ENCODE measurements at regions not wholly inside any gene's neighbourhood (a gene's known extent, or its start where the extent isn't known, plus 50 kb on each side); places are given as distances from the start of the nearest gene placed in this dataset.
"Not testable (repeated sequence)": the region's sequence is repeated elsewhere in the genome, so short reads cannot be mapped to it uniquely, and the experiment has no call there.

- DNase-seq (ENCODE audit: low read depth) = no peak
Measured at GRCh38 chr17:77548967-77549366, 408.2 kb downstream of the SEC14L1 start.

DNA sequence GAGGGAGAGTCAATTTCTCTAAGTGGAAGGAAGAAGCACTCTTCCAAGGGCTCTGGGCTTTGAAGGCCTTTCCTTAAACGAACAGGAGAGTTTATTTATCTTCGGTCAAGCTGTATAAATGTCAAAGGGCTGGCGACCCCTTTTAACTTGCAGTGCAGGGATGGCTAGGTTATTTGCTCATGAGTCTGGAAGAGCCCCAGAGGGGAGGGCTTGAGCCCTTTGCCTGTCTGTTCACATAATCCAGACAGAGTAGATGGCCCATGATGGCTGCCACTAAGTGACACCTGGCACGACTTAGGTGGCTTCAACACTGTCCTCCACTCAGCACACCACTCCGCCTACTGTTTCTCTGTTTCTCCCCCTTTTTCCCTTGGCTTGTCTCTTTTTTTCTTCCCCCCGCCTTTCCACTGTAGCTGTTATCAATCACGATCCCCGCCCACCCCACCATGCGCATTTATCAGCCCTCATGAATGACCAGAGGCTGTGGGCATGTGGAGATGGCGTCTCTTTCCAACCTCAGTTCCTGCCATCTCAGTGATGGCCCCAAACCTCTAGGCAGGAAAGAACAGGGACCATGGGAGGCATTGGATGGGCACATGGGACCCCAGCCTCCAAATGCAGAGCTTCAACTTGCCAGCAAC lies 408.7 kb upstream of the TNRC6C start:
- no peak for DNase-seq (ENCODE audit: low read depth)

GRCh38 chr17:77553459-77554066 lies 404.9 kb upstream of the TNRC6C start:
- DNase-seq (ENCODE audit: low read depth) = no peak

- DNase-seq (ENCODE audit: low read depth) = no peak
Measured at GRCh38 chr17:77555121-77555591, 403.3 kb upstream of the TNRC6C start.

DNA sequence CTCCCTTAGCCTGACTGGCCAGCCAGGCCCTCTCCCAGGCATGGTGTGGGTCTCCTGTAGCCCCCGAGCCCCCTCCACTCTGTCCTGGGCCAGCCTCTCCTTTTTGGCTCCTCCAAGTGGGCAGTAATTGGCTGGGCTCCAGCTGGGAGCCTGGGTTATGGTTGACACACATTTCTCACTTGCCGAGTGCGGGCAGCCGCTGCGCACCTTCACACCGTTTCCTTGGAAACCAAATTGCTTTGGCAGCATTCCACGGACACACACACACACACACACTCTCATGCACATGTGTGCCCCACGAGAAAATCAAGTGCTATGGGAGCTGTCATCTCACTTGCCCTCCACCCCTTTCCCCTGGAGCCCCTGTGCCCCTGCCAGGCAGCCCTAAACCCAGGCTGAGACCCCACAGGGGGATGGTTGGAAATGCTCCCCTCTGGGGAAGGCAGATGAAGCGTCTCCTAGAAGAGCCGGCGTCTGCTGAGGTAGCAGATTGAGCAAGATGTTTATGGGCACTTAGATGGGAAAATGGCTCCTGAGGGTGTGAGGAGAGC lies 402.7 kb upstream of the TNRC6C start:
- no peak for DNase-seq (ENCODE audit: low read depth)

DNA sequence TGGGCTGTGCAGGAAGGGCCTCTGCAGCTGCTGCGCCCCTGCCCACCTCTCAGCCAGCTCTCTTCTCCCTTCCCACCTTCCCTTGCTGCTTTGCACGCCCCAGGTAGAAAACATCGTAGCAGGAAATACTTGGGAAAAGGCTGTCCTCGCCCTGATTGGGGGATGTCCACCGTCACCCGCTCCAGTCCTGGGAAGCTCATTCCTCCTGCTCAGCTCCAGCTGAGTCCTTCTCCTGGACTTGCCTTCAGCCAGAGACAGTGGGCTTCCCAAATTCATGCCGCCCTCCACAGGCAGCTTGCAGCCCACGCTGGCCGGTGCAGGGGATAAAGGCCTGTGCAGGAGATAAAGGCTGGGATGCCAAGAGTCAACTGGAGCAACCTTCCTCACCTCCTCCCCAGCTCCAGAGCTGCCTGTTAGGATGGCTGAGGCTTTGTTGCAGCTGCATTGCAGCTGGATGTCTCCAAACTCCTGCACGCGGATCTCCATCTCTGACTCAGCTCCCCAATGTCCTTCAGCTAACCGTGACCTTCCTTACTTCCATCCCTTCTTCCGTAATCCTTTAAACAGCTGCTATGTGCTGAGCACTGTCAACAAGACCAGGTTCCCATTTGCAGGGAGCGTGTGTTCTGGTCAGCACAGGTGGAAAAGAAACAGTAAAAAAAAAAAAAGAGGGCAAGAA lies 402.0 kb upstream of the TNRC6C start:
- no peak for DNase-seq (ENCODE audit: low read depth)

- no peak for DNase-seq (ENCODE audit: low read depth)
Measured at GRCh38 chr17:77558846-77559626, 399.5 kb upstream of the TNRC6C start.

DNA sequence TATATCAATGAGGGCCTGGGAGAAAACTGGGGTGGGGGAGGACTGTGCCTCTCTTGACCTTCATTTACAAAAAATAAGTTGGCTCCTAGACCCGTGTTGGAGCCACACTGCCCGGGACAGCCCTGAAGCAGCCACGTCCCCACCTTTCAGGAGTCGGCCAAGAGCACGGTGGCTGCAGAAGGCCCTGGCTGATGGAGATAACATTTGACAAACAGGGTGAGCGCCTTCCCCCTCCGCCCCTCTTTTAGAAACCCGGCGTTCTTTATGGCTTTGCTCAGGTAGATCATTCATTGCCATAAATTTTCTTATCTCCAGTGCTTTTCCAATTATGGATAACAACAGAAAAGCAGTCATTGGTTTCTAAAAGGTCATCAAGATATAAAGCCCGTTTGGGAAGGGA lies 398.1 kb upstream of the TNRC6C start:
- DNase-seq (ENCODE audit: low read depth) = no peak

DNA sequence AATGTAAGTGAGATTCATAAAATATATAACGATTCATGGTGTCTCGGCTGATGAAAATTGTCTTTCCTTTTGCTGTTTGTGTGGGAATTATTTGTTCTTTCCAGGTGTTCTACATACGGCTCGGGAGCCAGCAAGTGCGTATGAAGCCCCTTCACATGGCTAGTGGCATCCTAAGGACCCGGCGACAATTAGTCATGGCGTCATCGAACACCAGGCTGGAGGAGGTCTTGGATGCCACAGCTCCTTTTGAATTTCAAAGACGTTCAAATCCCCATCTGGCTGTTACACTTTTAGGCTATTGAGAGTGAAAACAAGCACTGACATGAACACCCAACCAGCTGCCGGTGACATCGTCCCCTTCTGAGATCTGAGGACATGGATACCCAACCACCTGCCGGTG lies 397.7 kb upstream of the TNRC6C start:
- DNase-seq (ENCODE audit: low read depth) = no peak

DNA sequence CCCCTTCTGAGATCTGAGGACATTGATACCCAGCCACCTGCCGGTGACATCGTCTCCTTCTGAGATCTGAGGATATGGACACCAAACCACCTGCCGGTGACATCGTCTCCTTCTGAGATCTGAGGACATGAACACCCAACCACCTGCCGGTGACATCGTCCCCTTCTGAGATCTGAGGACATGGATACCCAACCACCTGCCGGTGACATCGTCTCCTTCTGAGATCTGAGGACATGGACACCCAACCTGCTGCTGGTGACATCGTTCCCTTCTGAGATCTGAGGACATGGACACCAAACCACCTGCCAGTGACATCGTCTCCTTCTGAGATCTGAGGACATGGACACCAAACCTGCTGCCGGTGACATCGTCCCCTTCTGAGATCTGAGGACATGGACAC lies 396.1 kb upstream of the TNRC6C start:
- not testable (repeated sequence) for DNase-seq (ENCODE audit: low read depth)

- no peak for DNase-seq (ENCODE audit: low read depth)
Measured at GRCh38 chr17:77563439-77564102, 394.9 kb upstream of the TNRC6C start.

DNA sequence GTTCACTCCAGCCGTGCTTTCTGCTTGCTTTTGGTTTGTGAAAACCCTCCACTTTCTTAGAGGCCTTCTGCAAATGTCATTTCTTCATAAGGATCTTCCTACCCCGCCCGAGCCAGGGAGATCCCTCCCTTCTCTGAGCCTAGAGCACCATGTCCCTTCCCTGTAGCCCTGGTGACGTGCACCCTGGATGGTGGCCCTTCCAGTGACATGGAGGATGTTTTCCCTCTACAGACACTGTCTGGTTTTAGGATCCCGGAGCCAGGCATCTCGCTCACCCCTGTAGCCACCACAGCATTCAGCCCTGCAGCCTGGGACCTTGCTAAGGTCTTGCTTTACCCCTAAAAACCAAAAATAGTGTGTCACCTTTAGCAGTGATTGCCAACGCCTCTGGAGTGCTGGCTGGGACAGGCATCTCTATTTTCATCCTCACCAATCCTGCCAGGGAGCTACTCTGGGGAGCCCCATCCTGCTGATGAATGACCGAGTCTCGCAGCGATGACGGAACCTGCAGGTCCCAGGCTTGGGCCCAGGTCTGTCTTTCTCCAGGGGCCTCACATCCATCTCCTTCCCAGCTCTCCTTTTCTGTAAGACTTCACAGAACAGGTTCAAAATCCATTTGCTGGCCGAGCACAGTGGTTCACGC lies 394.1 kb upstream of the TNRC6C start:
- DNase-seq (ENCODE audit: low read depth) = no peak

DNA sequence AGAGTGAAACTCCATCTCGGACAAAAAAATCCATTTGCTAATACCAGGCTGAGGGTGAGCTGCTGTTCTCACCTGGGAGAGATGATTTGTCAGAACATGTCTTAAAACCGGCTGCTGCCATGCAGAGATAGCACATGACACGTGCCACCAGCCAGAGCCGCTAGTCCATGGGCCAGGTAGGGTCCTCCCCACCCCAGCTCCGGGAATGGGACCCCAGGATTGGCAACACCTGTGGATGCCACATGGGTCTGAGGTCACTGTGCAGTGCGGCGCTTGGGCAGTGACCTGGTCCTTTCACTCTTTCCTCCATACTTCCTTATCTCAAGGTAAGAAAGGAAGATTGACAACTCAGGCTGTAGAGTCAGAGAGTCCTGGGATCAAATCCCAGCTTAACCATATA lies 393.3 kb upstream of the TNRC6C start:
- DNase-seq (ENCODE audit: low read depth) = no peak

- DNase-seq (ENCODE audit: low read depth) = no peak
Measured at GRCh38 chr17:77566151-77566550, 392.4 kb upstream of the TNRC6C start.

DNA sequence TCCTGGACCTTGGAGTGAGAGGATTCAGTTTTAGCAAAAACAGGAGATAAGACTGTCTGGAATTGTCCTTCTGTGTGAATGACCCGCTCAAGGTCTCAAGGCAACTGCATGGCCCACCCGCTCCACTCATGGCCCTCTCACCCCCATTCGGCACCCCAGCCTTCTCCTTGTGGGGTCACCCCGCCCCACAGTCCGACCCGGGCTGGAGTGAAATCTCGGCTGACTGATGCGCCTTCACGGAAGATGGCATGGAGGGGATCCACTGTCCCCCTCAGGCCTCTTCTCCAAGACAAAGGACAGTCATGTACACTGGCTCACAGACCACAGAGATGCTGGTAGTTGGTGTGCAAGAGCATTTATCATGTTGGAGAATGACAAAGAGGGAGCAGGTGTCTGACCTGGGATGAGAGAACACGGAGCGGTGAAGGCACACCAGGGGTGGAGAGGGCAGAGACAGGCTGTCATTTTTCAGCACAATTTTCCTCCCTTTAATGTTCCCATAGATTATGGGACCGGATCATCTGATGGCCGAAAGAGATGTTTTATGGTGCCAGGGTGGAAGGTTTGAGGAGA lies 391.9 kb upstream of the TNRC6C start:
- no peak for DNase-seq (ENCODE audit: low read depth)

DNA sequence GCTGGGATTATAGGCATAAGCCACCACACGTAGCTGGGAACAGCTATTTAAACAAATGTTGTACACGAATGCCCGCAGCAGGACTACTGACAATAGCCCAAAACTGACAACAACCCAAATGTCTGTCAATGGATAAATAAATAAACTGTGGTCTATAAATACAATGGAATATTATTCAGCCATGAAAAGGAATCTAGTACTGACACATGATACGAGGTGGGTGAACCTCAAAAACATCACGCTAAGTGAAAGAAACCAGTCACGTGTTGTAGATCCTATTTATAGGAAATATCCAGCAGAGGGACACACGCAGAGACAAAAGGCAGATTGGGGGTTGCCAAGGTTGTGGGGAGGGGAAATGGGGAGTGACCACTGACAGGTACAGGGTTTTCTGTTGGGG lies 390.0 kb upstream of the TNRC6C start:
- DNase-seq (ENCODE audit: low read depth) = no peak

GRCh38 chr17:77569846-77570564 lies 388.5 kb upstream of the TNRC6C start:
- no peak for DNase-seq (ENCODE audit: low read depth)

DNA sequence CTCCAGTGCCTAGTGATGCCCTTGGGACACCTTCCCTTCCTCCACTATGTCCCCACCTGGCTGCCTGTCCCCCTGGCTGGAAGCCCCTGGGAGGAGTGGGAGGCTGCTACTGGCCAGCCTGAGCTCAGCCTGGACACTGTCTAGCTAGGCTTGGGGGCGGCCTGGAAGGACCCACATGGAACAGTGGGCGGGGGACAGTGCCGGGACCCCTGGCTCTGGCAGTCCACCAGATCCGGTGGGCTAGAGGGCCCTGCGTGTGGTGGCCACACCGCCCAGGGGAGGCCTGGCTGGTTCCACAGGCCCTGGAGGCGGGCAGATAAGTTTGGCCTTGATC lies 388.0 kb upstream of the TNRC6C start:
- no peak for DNase-seq (ENCODE audit: low read depth)

DNA sequence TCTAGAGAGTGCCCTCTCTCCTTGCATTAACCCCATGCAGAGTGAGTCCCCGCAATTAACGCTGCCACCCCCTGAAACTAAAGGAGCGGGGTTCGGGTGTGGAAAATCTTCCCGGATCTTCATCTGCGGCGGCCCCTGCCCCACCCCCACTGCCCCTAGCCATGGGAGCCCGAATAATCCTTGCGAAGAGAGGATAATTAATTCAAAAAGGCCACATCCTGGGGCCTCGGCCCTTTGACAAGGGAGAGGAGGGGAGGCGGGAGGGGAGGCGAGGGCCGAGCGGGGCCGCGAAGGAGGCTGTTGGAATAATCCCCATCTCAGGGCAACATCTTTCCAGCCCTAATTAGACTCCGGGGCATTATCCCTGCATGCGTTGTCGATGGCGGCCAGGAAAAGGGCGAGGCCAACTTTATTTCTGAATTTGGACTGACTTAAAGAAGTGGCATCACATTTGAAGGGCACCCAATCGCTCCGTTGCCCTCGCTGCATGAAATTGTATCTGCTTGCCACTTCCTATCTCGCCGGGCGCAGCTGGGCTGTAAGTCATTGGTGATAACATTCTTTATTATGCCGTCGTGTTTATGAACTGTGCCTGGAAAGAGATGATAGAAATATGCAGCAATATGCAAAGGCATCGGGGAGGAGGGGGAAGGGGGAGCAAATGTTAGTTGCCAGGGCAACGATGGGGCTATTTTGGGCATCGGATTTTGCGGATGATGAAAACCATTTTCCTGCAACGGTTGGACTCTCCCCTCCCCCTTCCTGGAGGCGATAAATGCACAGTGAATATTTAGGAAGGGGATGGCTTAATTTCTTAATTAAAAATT lies 387.1 kb upstream of the TNRC6C start:
- DNase-seq (ENCODE audit: low read depth) = no peak
